Left lung (tissue), 4 donors: ENCODE measurements at regions not wholly inside any gene's neighbourhood (a gene's known extent, or its start where the extent isn't known, plus 50 kb on each side); places are given as distances from the start of the nearest gene placed in this dataset.
A peak's percentile ranks its signal among the peaks of the same experiment; 100 is the strongest.

Experiments used
- ATAC-seq: fragments of 200-7000 bp; cut with Tn5 transposase; one replicate; pipeline ENCODE4 v1.9.1; 2020; ENCODE audit warnings: moderate library complexity
- DNase-seq, 4 donors: peaks; one replicate each; pipeline ENCODE4 v3.0.0-alpha.2; 2013 to 2020
- H3K27ac ChIP-seq, 2 donors: fragments of 200-600 bp; sonication (generic) in 1 of 2; one replicate each; pipeline versions ENCODE4 v1.5.0 to v1.8.0; 2020 to 2021
- H3K27me3 ChIP-seq, 2 donors: fragments of 200-600 bp; sonication (generic) in 1 of 2; one replicate each; pipeline versions ENCODE4 v1.5.0 to v1.8.0; 2020 to 2021
- H3K36me3 ChIP-seq, 2 donors: fragments of 200-600 bp; sonication (generic) in 1 of 2; one replicate each; pipeline versions ENCODE4 v1.5.0 to v1.8.0; 2020 to 2021
- H3K4me1 ChIP-seq, 2 donors: fragments of 200-600 bp; one replicate each; pipeline ENCODE4 v1.8.0; 2021
- H3K4me3 ChIP-seq, 2 donors: fragments of 200-600 bp; sonication (generic) in 1 of 2; one replicate each; pipeline versions ENCODE4 v1.5.0 to v1.8.0; 2020 to 2021; ENCODE audit warnings: mild to moderate bottlenecking in 1 of 2
- H3K9me3 ChIP-seq, 2 donors: fragments of 200-600 bp; sonication (generic) in 1 of 2; one replicate each; pipeline versions ENCODE4 v1.5.0 to v1.8.0; 2020 to 2021
- intact Hi-C, 2 donors: fragments of 100-400 bp; cut with DNase I; formaldehyde crosslinking; loops; one replicate each; pipeline versions ENCODE4 v1.11.2 to v1.14.2; 2022
- TF ChIP-seq, protein P1 (sequence below), 2 donors: fragments of 200-600 bp; sonication (generic) in 1 of 2; IDR thresholded peaks; one replicate each; pipeline versions ENCODE4 v1.5.0 to v1.8.0; 2021; ENCODE audit warnings: antibody characterized with exemption in 2 of 2
- donor health status: DM: no; HTN: yes; CAD: no.
- donor health status: DM: no; HTN: no; CAD: no.

DNA sequence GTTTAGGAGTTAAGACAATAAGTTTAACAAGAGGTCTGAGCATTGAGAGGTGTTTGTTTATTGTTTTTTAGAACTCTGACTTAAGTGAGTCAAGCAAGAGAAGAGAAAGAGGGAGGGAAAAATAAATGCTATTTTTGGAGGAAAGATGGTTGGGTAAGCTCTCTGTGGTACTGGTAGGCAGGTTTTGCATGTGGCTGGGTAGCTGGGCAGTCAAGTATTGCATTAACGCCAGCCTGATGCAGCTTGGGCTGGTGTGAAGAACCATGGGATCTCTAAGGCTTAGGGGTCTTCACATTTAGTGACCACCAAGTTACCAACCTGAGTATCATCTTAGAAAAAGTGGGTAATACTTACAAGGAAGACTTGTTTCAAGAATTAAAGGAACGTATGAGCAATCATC, 534.5 kb upstream of the SEMA6D start:
- Histone ChIP-seq H3K27ac (no peak overlapping the region), H3K27me3 (peaks cover 38 to 68% of the 10 kb centered on the region in 2 donors), H3K4me1 (peaks cover 9 to 13% of the 10 kb centered on the region in 2 donors), H3K36me3 (no peaks in the 10 kb centered on the region), H3K4me3 (no peak overlapping the region), H3K9me3 (no peaks in the 10 kb centered on the region)
- TF ChIP-seq, protein P1, sequence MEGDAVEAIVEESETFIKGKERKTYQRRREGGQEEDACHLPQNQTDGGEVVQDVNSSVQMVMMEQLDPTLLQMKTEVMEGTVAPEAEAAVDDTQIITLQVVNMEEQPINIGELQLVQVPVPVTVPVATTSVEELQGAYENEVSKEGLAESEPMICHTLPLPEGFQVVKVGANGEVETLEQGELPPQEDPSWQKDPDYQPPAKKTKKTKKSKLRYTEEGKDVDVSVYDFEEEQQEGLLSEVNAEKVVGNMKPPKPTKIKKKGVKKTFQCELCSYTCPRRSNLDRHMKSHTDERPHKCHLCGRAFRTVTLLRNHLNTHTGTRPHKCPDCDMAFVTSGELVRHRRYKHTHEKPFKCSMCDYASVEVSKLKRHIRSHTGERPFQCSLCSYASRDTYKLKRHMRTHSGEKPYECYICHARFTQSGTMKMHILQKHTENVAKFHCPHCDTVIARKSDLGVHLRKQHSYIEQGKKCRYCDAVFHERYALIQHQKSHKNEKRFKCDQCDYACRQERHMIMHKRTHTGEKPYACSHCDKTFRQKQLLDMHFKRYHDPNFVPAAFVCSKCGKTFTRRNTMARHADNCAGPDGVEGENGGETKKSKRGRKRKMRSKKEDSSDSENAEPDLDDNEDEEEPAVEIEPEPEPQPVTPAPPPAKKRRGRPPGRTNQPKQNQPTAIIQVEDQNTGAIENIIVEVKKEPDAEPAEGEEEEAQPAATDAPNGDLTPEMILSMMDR (IDR thresholded peaks at IDR 0.05) = no peak
- no peak for DNase-seq
- ATAC-seq = no peak
- intact Hi-C loops = no loop called here

DNA sequence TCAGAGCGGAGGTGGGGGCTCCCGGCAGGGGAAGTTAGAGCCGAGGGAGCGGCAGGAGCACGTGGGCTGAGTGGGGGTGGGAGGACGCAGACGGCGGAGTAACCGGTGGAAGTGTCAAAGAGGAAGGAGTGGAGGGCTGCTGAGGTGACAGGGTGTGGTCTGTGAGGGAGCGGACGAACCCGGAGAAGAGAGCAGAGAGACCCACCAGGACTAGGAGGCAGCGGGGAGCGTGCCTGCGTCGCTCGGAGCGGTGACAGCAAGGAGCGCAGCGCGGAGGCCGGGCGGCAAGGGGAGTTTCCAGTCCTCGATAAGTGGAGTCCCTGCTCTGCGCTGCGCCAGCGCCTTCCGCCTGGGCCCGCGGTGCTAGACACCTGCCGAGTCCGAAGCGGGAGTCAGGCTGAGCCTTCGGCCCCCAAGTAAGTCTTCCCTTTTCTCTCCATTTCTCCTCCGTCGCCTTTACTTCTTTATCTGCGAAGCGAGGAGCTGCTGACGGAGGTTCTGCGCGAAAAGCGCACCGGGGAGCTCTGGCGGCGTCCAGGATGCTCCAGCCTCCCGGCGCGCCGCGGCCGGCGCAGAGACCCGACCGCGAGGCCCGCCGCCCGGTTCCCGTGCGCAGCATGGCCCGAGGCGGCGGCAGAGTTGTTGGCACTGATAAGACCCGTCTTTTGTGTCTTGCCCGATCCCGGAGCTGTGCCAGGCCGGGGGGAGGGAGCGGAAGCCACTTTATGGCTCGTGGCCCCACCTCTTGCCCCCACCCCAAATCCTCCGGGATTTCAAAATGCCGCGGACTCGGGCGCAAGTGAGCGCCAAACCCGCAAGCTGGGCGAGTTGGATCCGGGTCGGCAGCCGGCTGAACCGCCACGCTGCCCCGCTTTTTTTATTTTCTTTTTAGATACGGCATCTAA, 533.0 kb upstream of the SEMA6D start:
- no peaks in the 10 kb centered on the region for H3K9me3 ChIP-seq
- H3K27me3 ChIP-seq = peaks cover 38 to 69% of the 10 kb centered on the region in 2 donors
- TF ChIP-seq, protein P1 (IDR thresholded peaks at IDR 0.05) = no peak
- H3K36me3 ChIP-seq = no peaks in the 10 kb centered on the region
- H3K4me1 ChIP-seq = peaks cover 9 to 13% of the 10 kb centered on the region in 2 donors
- peak; percentile 30 to 82 (median 38) for DNase-seq
- no peak overlapping the region for H3K27ac ChIP-seq
- intact Hi-C loops = no loop called here
- peak; percentile 82 for ATAC-seq
- peak overlapping the region; percentile 30 to 36 for H3K4me3 ChIP-seq

DNA sequence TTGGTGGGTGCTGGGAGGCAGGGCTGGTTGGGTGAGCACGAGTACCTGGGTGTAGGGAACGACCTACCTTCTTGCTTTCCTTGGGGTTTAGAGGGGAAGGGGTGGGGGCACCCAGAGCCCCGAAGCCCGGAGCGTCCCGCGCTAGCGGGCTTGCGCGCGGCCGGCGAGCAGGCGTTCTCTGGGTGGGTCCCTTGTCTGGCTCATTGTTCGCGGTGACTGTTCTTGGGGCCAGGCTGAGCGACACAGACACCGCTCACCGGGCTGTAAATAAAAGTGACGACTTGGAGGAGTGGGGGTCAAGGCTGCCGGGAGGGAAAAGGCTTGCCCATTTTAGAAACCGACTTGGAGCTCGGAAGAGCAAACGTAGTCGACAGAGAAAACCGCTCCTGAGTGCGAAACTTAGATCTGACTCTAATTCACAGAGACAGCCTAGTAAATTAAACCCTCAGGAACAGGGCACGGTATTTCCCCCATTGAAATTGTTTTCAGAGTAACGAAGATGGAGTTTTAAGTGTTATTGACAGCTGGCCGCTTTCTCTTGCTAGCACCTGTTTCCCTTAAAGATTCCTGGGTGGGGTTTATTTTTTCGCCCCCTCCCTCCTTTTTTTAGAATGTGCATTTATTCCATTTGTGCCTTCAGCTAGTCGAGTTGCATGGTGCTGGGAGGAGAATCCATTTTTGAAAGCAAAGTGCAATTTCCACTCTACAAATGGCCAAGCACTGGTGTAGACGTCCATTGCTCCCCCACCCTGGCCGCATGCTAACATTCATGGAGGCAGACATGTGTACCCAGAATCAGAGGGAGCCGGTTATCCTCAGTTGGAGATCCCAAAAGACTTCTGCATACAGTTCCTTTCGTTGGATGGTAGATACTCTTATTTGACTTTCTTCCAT, 532.1 kb upstream of the SEMA6D start:
- Histone ChIP-seq H3K27ac (no peak overlapping the region), H3K4me3 (peak overlapping the region; percentile 30 to 36), H3K27me3 (peaks cover 38 to 69% of the 10 kb centered on the region in 2 donors), H3K9me3 (no peaks in the 10 kb centered on the region), H3K4me1 (peaks cover 9 to 13% of the 10 kb centered on the region in 2 donors), H3K36me3 (no peaks in the 10 kb centered on the region)
- intact Hi-C loops = no loop called here
- DNase-seq (peak in 3 of 4 donors; percentile 15 to 63 (median 18)), ATAC-seq (peak; percentile 38)
- TF ChIP-seq, protein P1 (IDR thresholded peaks at IDR 0.05) = no peak

DNA sequence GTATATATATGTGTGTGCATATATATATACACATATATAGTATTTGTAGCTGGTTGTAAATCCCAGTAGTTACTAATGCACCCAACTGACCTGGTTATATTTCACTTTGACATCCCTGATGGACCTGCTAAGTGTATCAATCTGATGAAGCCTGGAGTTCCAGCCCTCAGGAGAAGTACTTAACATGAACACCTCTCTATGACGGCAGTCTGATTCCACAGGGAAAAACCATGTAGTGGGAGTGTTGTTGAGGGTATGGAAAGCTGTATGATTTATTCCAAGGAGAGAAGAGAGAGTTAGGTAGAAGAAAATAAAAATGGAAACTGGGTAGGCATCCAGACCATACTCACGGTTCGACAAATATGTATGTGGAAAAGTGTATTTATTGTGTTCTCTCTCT, 531.2 kb upstream of the SEMA6D start:
- DNase-seq = no peak
- Histone ChIP-seq H3K4me1 (peaks cover 9 to 13% of the 10 kb centered on the region in 2 donors), H3K9me3 (no peaks in the 10 kb centered on the region), H3K27me3 (peaks cover 38 to 68% of the 10 kb centered on the region in 2 donors), H3K4me3 (no peak overlapping the region), H3K27ac (no peak overlapping the region), H3K36me3 (no peaks in the 10 kb centered on the region)
- TF ChIP-seq, protein P1 (IDR thresholded peaks at IDR 0.05) = no peak
- no peak for ATAC-seq
- intact Hi-C loops = no loop called here
